ENCODE measurements at regions not wholly inside any gene's neighbourhood (a gene's known extent, or its start where the extent isn't known, plus 50 kb on each side); places are given as distances from the start of the nearest gene placed in this dataset.

DNA sequence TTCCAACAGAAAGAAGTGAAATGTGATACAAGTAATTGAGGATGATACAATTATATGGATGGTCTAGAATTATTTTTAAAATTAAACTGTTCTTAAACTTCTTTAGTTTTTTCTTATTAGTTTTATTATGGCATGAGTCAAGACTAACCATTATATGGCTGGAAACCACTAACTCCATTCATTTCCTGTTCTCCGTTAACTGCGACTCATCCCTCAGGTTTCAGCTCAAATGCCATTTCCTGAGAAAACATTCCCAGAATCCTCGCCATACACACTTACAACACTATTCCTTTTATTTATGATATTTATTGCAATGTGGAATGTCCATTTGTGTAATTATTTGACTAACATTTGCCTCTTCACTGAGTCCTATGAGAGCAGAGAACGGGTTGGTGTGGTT lies 394.1 kb downstream of the SOX2 start:
- H3K4me2 ChIP-seq (replicated peaks; ENCODE audit: low read depth, low read length, poor library complexity, severe bottlenecking): no peak overlapping the region
- Mint-ChIP-seq H3K27ac (no peak overlapping the region), H3K4me3 (no peak overlapping the region), H3K27me3 (no peaks in the 10 kb centered on the region), H3K9me3 (ENCODE audit: insufficient read depth) (peaks cover 2% of the 10 kb centered on the region), H3K4me1 (no peaks in the 10 kb centered on the region)
- H3K27me3 ChIP-seq (replicated peaks in 1 of 4; ENCODE audit: control extremely low read depth in 1 of 4, control insufficient read depth in 3 of 4, insufficient read depth in 4 of 4, low read length in 3 of 4): no peaks in the 10 kb centered on the region
- TF ChIP-seq, protein P1, sequence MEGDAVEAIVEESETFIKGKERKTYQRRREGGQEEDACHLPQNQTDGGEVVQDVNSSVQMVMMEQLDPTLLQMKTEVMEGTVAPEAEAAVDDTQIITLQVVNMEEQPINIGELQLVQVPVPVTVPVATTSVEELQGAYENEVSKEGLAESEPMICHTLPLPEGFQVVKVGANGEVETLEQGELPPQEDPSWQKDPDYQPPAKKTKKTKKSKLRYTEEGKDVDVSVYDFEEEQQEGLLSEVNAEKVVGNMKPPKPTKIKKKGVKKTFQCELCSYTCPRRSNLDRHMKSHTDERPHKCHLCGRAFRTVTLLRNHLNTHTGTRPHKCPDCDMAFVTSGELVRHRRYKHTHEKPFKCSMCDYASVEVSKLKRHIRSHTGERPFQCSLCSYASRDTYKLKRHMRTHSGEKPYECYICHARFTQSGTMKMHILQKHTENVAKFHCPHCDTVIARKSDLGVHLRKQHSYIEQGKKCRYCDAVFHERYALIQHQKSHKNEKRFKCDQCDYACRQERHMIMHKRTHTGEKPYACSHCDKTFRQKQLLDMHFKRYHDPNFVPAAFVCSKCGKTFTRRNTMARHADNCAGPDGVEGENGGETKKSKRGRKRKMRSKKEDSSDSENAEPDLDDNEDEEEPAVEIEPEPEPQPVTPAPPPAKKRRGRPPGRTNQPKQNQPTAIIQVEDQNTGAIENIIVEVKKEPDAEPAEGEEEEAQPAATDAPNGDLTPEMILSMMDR (IDR thresholded peaks at IDR 0.05): no peak
- TF ChIP-seq EZH2 (IDR thresholded peaks at IDR 0.05; ENCODE audit: borderline replicate concordance, insufficient read depth, low read depth, low read length, poor library complexity, severe bottlenecking): no peak
- no peaks in the 10 kb centered on the region for H3K9me3 ChIP-seq (ENCODE audit: control extremely low read depth in 1 of 3, control insufficient read depth in 2 of 3, insufficient read depth in 1 of 3, low read length in 2 of 3)
- 100% methylated on average over 1 of the region's 4 CpGs for WGBS (ENCODE audit: insufficient coverage)
- intact Hi-C loops (cut with micrococcal nuclease): no loop called here
- no peaks in the 10 kb centered on the region for H3K79me2 ChIP-seq (ENCODE audit: control insufficient read depth, insufficient read depth, low read length)
- no peak overlapping the region for H2AFZ ChIP-seq (ENCODE audit: insufficient read depth, low read depth, low read length, poor library complexity, severe bottlenecking)
- no peak overlapping the region for H3K4me3 ChIP-seq (ENCODE audit: control extremely low read depth in 1 of 5, extremely low read depth in 1 of 5, insufficient read depth in 1 of 5, low read depth in 2 of 5, low read length in 4 of 5)
- no peak overlapping the region for H3K27ac ChIP-seq (ENCODE audit: low read length in 2 of 2)
- DNase-seq: no peak
- H3K4me1 ChIP-seq (ENCODE audit: control insufficient read depth in 2 of 2, insufficient read depth in 2 of 2, low read length in 2 of 2): no peaks in the 10 kb centered on the region
- H3K36me3 ChIP-seq (replicated peaks in 1 of 2; ENCODE audit: control extremely low read depth in 1 of 2, control insufficient read depth in 1 of 2, extremely low read depth in 1 of 2, insufficient read depth in 2 of 2, low read length in 1 of 2): no peaks in the 10 kb centered on the region
- ChIA-PET CTCF (no interaction called here), POLR2A (no interaction called here)
- H4K20me1 ChIP-seq (ENCODE audit: control insufficient read depth, insufficient read depth, low read length, poor library complexity, severe bottlenecking): no peaks in the 10 kb centered on the region
- ATAC-seq (ENCODE audit: low read depth): no peak
- H3K9ac ChIP-seq (ENCODE audit: low read length): no peak overlapping the region

DNA sequence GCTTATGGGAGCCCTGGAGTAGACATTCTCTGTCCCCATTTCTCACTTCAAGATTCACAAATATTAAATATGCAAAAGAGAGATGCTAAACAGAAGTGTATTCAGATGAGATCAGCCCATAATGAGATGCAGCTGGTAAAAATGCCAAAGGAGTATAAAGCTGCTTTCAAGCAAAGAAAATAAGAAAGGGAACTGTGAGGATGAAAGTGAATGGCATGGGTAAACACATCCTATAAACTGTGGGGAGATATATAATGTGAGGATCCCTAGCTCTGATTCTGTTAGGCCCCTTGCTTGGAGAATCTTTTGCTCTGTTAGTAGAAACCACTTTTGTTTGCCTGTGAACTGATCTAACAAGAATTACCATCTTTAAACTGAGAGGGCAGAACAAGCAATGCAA lies 396.6 kb downstream of the SOX2 start:
- Mint-ChIP-seq H3K27me3 (no peaks in the 10 kb centered on the region), H3K27ac (no peak overlapping the region)
- POLR2A ChIA-PET: no interaction called here

More for the DNA sequence above, 396.6 kb downstream of the SOX2 start:
- no peaks in the 10 kb centered on the region for H3K9me3 ChIP-seq (ENCODE audit: control extremely low read depth in 1 of 3, control insufficient read depth in 2 of 3, insufficient read depth in 1 of 3, low read length in 2 of 3)
- H3K27me3 ChIP-seq (replicated peaks in 1 of 4; ENCODE audit: control extremely low read depth in 1 of 4, control insufficient read depth in 3 of 4, insufficient read depth in 4 of 4, low read length in 3 of 4): no peaks in the 10 kb centered on the region
- no peak for ATAC-seq (ENCODE audit: low read depth)
- H3K9ac ChIP-seq (ENCODE audit: low read length): no peak overlapping the region
- H3K27ac ChIP-seq (ENCODE audit: low read length in 2 of 2): no peak overlapping the region
- no peaks in the 10 kb centered on the region for H3K36me3 ChIP-seq (replicated peaks in 1 of 2; ENCODE audit: control extremely low read depth in 1 of 2, control insufficient read depth in 1 of 2, extremely low read depth in 1 of 2, insufficient read depth in 2 of 2, low read length in 1 of 2)
- H3K4me2 ChIP-seq (replicated peaks; ENCODE audit: low read depth, low read length, poor library complexity, severe bottlenecking): no peak overlapping the region
- no peaks in the 10 kb centered on the region for H3K79me2 ChIP-seq (ENCODE audit: control insufficient read depth, insufficient read depth, low read length)
- intact Hi-C loops (cut with micrococcal nuclease): no loop called here
- CTCF ChIA-PET: no interaction called here
- TF ChIP-seq, protein P1 (IDR thresholded peaks at IDR 0.05): no peak
- no peak for TF ChIP-seq EZH2 (IDR thresholded peaks at IDR 0.05; ENCODE audit: borderline replicate concordance, insufficient read depth, low read depth, low read length, poor library complexity, severe bottlenecking)
- no peaks in the 10 kb centered on the region for H4K20me1 ChIP-seq (ENCODE audit: control insufficient read depth, insufficient read depth, low read length, poor library complexity, severe bottlenecking)
- no peak overlapping the region for H2AFZ ChIP-seq (ENCODE audit: insufficient read depth, low read depth, low read length, poor library complexity, severe bottlenecking)
- H3K4me3 ChIP-seq (ENCODE audit: control extremely low read depth in 1 of 5, extremely low read depth in 1 of 5, insufficient read depth in 1 of 5, low read depth in 2 of 5, low read length in 4 of 5): no peak overlapping the region
- DNase-seq: no peak
- no peaks in the 10 kb centered on the region for H3K4me1 ChIP-seq (ENCODE audit: control insufficient read depth in 2 of 2, insufficient read depth in 2 of 2, low read length in 2 of 2)
- no peaks in the 10 kb centered on the region for H3K4me1 Mint-ChIP-seq
- H3K9me3 Mint-ChIP-seq (ENCODE audit: insufficient read depth): no peaks in the 10 kb centered on the region
- H3K4me3 Mint-ChIP-seq: no peak overlapping the region
